ENCODE measurements at regions not wholly inside any gene's neighbourhood (a gene's known extent, or its start where the extent isn't known, plus 50 kb on each side); places are given as distances from the start of the nearest gene placed in this dataset.

DNA sequence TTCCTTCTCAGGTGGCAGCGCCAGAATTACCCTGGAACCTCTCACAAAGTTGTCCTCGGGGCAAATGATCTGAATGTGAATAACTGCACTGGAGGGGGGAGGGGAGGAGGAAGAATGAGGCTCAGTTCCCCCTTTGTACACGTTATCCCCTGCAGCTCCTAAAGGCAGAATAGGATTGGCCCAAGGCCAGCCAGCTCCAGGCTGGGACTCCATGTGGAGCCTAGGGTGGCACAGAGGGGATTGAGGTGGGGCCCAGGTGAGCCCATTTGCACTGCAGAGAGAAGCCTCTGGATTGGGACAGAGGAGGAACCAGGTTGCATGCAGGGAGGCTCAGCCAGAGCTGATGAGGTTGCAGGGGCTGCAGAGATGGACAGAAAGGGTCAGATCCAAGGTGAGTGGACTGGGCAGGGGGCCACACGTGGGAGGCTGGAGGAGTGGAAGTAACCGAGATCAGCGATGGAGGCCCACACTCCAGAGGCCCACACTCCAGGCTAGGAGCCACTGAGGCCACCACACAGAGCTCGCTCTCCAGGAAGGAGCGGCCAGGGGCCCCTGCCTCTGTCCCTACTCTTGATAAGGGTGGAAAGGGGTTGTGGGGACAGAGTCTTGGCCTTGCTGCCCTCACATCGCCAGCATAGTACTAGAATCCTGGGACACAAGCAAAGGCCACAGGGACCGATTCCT, 78.6 kb downstream of the RBFOX3 start:
- H3K9ac ChIP-seq (ENCODE audit: control insufficient read depth, extremely low read depth, insufficient read depth, low read length) = no peak overlapping the region
- H3K9me1 ChIP-seq (ENCODE audit: control insufficient read depth, extremely low read depth, insufficient read depth, low read length) = no peaks in the 10 kb centered on the region
- H4K20me1 ChIP-seq (ENCODE audit: control insufficient read depth, extremely low read depth, insufficient read depth, low read length) = no peaks in the 10 kb centered on the region
- DNase-seq (ENCODE audit: low read depth, low spot score) (no peak), FAIRE-seq (no peak)
- no peak overlapping the region for H3K4me2 ChIP-seq (ENCODE audit: control insufficient read depth, extremely low read depth, insufficient read depth, low read depth, low read length)
- H3K79me2 ChIP-seq (ENCODE audit: control insufficient read depth, insufficient read depth, low read length) = no peaks in the 10 kb centered on the region
- TF ChIP-seq, protein P1, sequence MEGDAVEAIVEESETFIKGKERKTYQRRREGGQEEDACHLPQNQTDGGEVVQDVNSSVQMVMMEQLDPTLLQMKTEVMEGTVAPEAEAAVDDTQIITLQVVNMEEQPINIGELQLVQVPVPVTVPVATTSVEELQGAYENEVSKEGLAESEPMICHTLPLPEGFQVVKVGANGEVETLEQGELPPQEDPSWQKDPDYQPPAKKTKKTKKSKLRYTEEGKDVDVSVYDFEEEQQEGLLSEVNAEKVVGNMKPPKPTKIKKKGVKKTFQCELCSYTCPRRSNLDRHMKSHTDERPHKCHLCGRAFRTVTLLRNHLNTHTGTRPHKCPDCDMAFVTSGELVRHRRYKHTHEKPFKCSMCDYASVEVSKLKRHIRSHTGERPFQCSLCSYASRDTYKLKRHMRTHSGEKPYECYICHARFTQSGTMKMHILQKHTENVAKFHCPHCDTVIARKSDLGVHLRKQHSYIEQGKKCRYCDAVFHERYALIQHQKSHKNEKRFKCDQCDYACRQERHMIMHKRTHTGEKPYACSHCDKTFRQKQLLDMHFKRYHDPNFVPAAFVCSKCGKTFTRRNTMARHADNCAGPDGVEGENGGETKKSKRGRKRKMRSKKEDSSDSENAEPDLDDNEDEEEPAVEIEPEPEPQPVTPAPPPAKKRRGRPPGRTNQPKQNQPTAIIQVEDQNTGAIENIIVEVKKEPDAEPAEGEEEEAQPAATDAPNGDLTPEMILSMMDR (optimal IDR thresholded peaks at IDR 0.05 in 1 of 3, IDR thresholded peaks at IDR 0.05 in 1 of 3, conservative IDR thresholded peaks at IDR 0.05 in 1 of 3; ENCODE audit: extremely low read depth in 1 of 3, insufficient read depth in 2 of 3, low read length in 3 of 3) = no peak
- TF ChIP-seq EZH2 (IDR thresholded peaks at IDR 0.05; ENCODE audit: low read length) = no peak
- H3K9me3 ChIP-seq (ENCODE audit: control insufficient read depth, low read depth, low read length) = no peaks in the 10 kb centered on the region
- dilution Hi-C loops (cut with MboI; ENCODE audit: extremely low pct_ligation_motif_present, low sequenced_read_pairs) = no loop called here
- H3K27ac ChIP-seq (ENCODE audit: control insufficient read depth, insufficient read depth, low read length) = no peak overlapping the region
- H3K4me1 ChIP-seq (ENCODE audit: control insufficient read depth, extremely low read depth, insufficient read depth, low read length) = no peaks in the 10 kb centered on the region
- no peaks in the 10 kb centered on the region for H3K36me3 ChIP-seq (ENCODE audit: control insufficient read depth in 2 of 2, extremely low read depth in 1 of 2, insufficient read depth in 2 of 2, low read length in 2 of 2)
- peaks cover 16% of the 10 kb centered on the region for H3K27me3 ChIP-seq (ENCODE audit: control insufficient read depth, extremely low read depth, insufficient read depth, low read length)
- H3K4me3 ChIP-seq (ENCODE audit: control insufficient read depth in 2 of 3, extremely low read depth in 1 of 3, insufficient read depth in 2 of 3, low read depth in 1 of 3, low read length in 3 of 3) = no peak overlapping the region
- no peak overlapping the region for H2AFZ ChIP-seq (ENCODE audit: control insufficient read depth, low read length)

DNA sequence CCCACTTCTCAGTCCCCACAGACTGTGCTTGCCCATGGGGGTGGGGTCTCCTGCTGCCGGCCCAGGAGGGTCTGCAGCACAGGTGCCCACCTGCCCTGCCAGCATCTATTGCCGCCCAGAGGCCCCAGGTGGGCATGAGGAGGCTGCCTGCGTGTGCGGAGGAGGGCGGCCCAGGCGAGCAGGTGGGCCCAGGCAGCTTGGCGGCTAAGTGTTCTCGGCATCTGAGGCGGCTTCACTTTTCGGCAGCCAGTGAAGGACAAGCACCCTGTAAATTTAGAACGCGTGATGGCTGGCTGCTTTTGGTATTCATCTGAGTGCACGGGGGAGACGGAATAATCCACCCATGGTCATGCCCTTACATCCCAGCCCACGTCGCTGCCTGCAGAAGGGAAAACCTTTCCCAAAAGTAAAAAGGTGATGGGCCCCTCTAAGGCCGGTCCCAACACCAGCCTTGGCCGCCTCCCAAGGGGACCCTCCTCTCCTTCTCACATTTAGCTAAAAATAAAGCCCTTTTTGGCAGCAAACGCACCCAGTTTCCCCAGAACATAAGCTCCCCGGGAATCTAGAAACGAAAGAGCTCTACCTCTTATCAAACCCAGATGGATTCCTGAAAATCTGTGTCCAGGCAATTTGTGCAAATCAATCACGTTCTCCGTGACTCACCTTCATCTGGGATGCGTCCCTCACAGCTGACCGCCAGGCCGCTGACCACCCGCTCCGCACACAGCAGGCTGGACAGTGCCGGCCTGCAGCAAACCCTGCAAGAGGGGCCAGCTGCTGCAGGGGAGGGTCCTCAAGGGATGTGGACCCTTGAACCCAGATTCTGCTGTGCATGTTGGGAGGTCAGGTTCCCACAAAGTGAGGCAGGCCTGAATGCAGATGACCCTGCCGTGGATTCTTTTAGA, 79.4 kb downstream of the RBFOX3 start:
- Histone ChIP-seq H3K79me2 (ENCODE audit: control insufficient read depth, insufficient read depth, low read length) (no peaks in the 10 kb centered on the region), H2AFZ (ENCODE audit: control insufficient read depth, low read length) (no peak overlapping the region), H3K27me3 (ENCODE audit: control insufficient read depth, extremely low read depth, insufficient read depth, low read length) (peaks cover 18% of the 10 kb centered on the region), H3K27ac (ENCODE audit: control insufficient read depth, insufficient read depth, low read length) (no peak overlapping the region), H3K4me2 (ENCODE audit: control insufficient read depth, extremely low read depth, insufficient read depth, low read depth, low read length) (no peak overlapping the region), H3K9me3 (ENCODE audit: control insufficient read depth, low read depth, low read length) (no peaks in the 10 kb centered on the region), H3K36me3 (ENCODE audit: control insufficient read depth in 2 of 2, extremely low read depth in 1 of 2, insufficient read depth in 2 of 2, low read length in 2 of 2) (no peaks in the 10 kb centered on the region), H3K9me1 (ENCODE audit: control insufficient read depth, extremely low read depth, insufficient read depth, low read length) (no peaks in the 10 kb centered on the region), H3K4me1 (ENCODE audit: control insufficient read depth, extremely low read depth, insufficient read depth, low read length) (no peaks in the 10 kb centered on the region), H4K20me1 (ENCODE audit: control insufficient read depth, extremely low read depth, insufficient read depth, low read length) (no peaks in the 10 kb centered on the region), H3K9ac (ENCODE audit: control insufficient read depth, extremely low read depth, insufficient read depth, low read length) (no peak overlapping the region), H3K4me3 (ENCODE audit: control insufficient read depth in 2 of 3, extremely low read depth in 1 of 3, insufficient read depth in 2 of 3, low read depth in 1 of 3, low read length in 3 of 3) (no peak overlapping the region)
- DNase-seq (ENCODE audit: low read depth, low spot score) (no peak), FAIRE-seq (no peak)
- dilution Hi-C loops (cut with MboI; ENCODE audit: extremely low pct_ligation_motif_present, low sequenced_read_pairs) = no loop called here
- no peak for TF ChIP-seq EZH2 (IDR thresholded peaks at IDR 0.05; ENCODE audit: low read length)
- TF ChIP-seq, protein P1 (optimal IDR thresholded peaks at IDR 0.05 in 1 of 3, IDR thresholded peaks at IDR 0.05 in 1 of 3, conservative IDR thresholded peaks at IDR 0.05 in 1 of 3; ENCODE audit: extremely low read depth in 1 of 3, insufficient read depth in 2 of 3, low read length in 3 of 3) = no peak

All from keratinocyte (primary cell).